Prostate gland (tissue), 2 donors: ENCODE measurements at regions not wholly inside any gene's neighbourhood (a gene's known extent, or its start where the extent isn't known, plus 50 kb on each side); places are given as distances from the start of the nearest gene placed in this dataset.

Experiments used
- POLR2A ChIP-seq: fragments of 450-650 bp; IDR thresholded peaks from one replicate; pipeline ENCODE4 v1.6.1; 2016; ENCODE audit warnings: antibody characterized with exemption, mild to moderate bottlenecking
- POLR2AphosphoS5 ChIP-seq: sonication (generic); formaldehyde crosslinking; IDR thresholded peaks from one replicate; pipeline ENCODE4 v1.6.1; 2017; ENCODE audit warnings: antibody characterized with exemption
- TF ChIP-seq, protein P1 (sequence below), 4 experiments: fragments of 200-600 bp in 2 of 4; fragments of 450-650 bp in 2 of 4; sonication (generic) in 2 of 4; IDR thresholded peaks; 1 replicate in 3 of 4; 2 replicates in 1 of 4; pipeline ENCODE4 v1.5.1; 2016 to 2019; ENCODE audit warnings: antibody characterized with exemption in 4 of 4, mild to moderate bottlenecking in 2 of 4, moderate library complexity in 2 of 4

DNA sequence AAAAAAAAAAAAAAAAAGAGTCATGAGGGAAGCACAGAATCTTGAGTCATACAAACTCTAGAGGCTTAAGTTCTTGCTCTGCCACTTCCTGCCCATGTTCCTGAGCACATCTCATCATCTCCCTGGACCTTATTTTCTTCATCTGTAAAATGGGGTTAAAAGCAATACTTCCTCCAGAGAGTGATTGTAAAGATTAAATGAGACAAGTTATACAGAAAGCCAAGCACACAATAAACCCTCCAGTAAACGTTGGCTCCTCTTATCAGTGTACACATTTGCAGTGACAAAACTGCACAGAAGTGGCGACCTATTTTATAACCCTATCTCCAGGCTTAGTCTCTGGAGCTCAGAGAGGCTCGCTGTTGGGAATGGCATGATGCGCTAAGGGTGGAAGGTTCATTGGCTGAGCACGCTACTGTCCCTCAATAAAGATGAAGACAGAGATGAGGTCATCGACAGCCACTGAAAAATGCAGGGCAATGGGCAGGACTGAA lies 82.1 kb downstream of the RRAGC start:
- no peak for TF ChIP-seq POLR2A
- TF ChIP-seq, protein P1, sequence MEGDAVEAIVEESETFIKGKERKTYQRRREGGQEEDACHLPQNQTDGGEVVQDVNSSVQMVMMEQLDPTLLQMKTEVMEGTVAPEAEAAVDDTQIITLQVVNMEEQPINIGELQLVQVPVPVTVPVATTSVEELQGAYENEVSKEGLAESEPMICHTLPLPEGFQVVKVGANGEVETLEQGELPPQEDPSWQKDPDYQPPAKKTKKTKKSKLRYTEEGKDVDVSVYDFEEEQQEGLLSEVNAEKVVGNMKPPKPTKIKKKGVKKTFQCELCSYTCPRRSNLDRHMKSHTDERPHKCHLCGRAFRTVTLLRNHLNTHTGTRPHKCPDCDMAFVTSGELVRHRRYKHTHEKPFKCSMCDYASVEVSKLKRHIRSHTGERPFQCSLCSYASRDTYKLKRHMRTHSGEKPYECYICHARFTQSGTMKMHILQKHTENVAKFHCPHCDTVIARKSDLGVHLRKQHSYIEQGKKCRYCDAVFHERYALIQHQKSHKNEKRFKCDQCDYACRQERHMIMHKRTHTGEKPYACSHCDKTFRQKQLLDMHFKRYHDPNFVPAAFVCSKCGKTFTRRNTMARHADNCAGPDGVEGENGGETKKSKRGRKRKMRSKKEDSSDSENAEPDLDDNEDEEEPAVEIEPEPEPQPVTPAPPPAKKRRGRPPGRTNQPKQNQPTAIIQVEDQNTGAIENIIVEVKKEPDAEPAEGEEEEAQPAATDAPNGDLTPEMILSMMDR (IDR thresholded peaks at IDR 0.05) = no peak
- no peak for TF ChIP-seq POLR2AphosphoS5
